Activated B cell treated with CpG ODN at 0.5 μM for 24 hours (primary cell): ENCODE measurements at regions not wholly inside any gene's neighbourhood (a gene's known extent, or its start where the extent isn't known, plus 50 kb on each side); places are given as distances from the start of the nearest gene placed in this dataset.

ENCODE experiments used
- ATAC-seq: fragments of 200-7000 bp; cut with Tn5 transposase; one replicate; pipeline ENCODE4 v1.10.0; 2021; ENCODE audit warnings: low read depth, mild to moderate bottlenecking, moderate library complexity
- CTCF ChIA-PET: fragments of 350-600 bp; sonication (Branson Sonifier 250); formaldehyde crosslinking; loops from one replicate; lab custom pipeline; 2021; ENCODE audit warnings: antibody characterized with exemption; lab: Charles Lee
- POLR2A ChIA-PET: fragments of 350-600 bp; sonication (Branson Sonifier 250); formaldehyde crosslinking; loops from one replicate; lab custom pipeline; 2021; ENCODE audit warnings: antibody characterized with exemption; lab: Charles Lee
- DNase-seq: peaks from one replicate; pipeline ENCODE4 v3.0.0; 2022
- H3K27ac Mint-ChIP-seq: one replicate; pipeline ENCODE4 v1.8.0; 2020; ENCODE audit warnings: mixed read lengths
- H3K27me3 Mint-ChIP-seq: one replicate; pipeline ENCODE4 v1.8.0; 2021; ENCODE audit warnings: mixed read lengths
- H3K36me3 Mint-ChIP-seq: one replicate; pipeline ENCODE4 v1.8.0; 2021; ENCODE audit warnings: low read depth, mixed read lengths
- H3K4me1 Mint-ChIP-seq: one replicate; pipeline ENCODE4 v1.8.0; 2021; ENCODE audit warnings: mixed read lengths
- H3K4me3 Mint-ChIP-seq: one replicate; pipeline ENCODE4 v1.8.0; 2020; ENCODE audit warnings: mild to moderate bottlenecking, mixed read lengths
- H3K9me3 Mint-ChIP-seq: one replicate; pipeline ENCODE4 v1.8.0; 2020; ENCODE audit warnings: mixed read lengths
- CTCF ChIP-seq: fragments of 200-600 bp; IDR thresholded peaks from one replicate; pipeline ENCODE4 v1.8.0; 2022; ENCODE audit warnings: antibody characterized with exemption, mild to moderate bottlenecking
- intact Hi-C: fragments of 100-400 bp; cut with micrococcal nuclease; formaldehyde crosslinking; loops from one replicate; pipeline ENCODE4 v1.15.1; 2024

DNA sequence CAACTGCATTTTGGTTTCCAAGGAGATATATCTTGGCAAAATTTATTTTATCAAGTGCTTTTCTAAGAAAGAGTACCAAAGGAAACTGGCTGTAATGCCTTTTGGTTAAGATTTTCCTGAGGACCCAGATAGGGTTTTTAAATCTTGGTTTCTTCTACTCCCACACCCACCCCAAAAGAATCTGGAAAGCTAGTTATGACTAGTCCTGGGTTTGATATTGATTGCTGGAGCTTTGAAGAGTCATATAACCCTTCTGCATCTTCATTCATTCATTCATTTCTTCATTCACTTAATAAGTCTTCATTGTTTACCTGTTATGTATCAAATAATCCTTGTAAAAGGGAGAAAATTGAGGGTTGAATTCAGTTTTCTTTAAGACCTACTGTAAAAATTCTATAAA is 425.2 kb downstream of the PCNX1 start:
- Mint-ChIP-seq H3K27me3 (no peaks in the 10 kb centered on the region), H3K4me3 (no peak overlapping the region), H3K9me3 (no peaks in the 10 kb centered on the region), H3K27ac (no peak overlapping the region), H3K4me1 (peaks cover 87% of the 10 kb centered on the region), H3K36me3 (peaks cover 48% of the 10 kb centered on the region)
- no peak for TF ChIP-seq CTCF
- no peak for DNase-seq
- no peak for ATAC-seq
- CTCF ChIA-PET, result interaction anchor here (1.9 kb wide), 1 partner anchor 13 kb away, joined by 4 read pairs; no protein-coding TSS in a partner anchor
- POLR2A ChIA-PET, result no interaction called here
- intact Hi-C loops, result no loop called here

DNA sequence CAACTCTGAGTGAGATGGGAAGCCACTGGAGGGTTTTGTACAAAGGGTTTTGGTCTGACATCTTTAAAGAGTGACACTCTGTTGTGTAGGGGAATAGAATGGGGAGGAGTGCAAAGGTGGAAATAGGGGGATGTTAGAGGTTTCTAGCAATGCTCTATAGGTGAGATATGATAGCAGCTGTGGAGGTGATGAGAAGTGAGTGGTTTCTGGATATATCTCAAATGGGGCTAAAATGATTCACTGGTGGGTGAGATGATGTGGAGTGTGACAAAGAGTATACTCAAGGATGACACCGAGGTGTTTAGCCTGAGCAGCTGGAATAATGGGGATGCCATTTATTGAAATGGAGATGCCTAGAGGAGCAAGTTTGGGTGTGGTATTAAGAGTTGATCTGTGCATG is 426.4 kb downstream of the PCNX1 start:
- Mint-ChIP-seq H3K27ac (peak overlapping the region; percentile 9), H3K36me3 (peaks cover 52% of the 10 kb centered on the region), H3K27me3 (no peaks in the 10 kb centered on the region), H3K9me3 (no peaks in the 10 kb centered on the region), H3K4me3 (no peak overlapping the region), H3K4me1 (peaks cover 78% of the 10 kb centered on the region)
- TF ChIP-seq CTCF, result no peak
- intact Hi-C loops, result loop anchor here (2.0 kb wide), 1 partner anchor 15 kb away; no protein-coding TSS in a partner anchor
- CTCF ChIA-PET, result interaction anchor here (1.3 to 1.9 kb wide), 2 partner anchors 12 to 70 kb away, joined by 4 read pairs; no protein-coding TSS in a partner anchor
- DNase-seq, result no peak
- no peak for ATAC-seq
- POLR2A ChIA-PET, result interaction anchor here (0.6 to 0.8 kb wide), 2 partner anchors 25 to 162 kb away, joined by 3 read pairs; no protein-coding TSS in a partner anchor

GRCh38 chr14:71336489-71337192 is 429.4 kb downstream of the PCNX1 start:
- ChIA-PET CTCF (no interaction called here), POLR2A (interaction anchor here (0.6 kb wide), 1 partner anchor 17 kb away, joined by 3 read pairs; no protein-coding TSS in a partner anchor)
- intact Hi-C loops, result loop anchor here (1.0 kb wide), 1 partner anchor 8 kb away; no protein-coding TSS in a partner anchor

GRCh38 chr14:71338153-71338552 is 430.9 kb downstream of the PCNX1 start:
- POLR2A ChIA-PET, result no interaction called here
- ATAC-seq, result no peak
- no peak overlapping the region for H3K4me3 Mint-ChIP-seq
- no peaks in the 10 kb centered on the region for H3K27me3 Mint-ChIP-seq
- DNase-seq, result no peak
- intact Hi-C loops, result no loop called here
- peaks cover 75% of the 10 kb centered on the region for H3K4me1 Mint-ChIP-seq
- peaks cover 61% of the 10 kb centered on the region for H3K36me3 Mint-ChIP-seq
- H3K27ac Mint-ChIP-seq, result no peak overlapping the region
- CTCF ChIA-PET, result no interaction called here
- no peaks in the 10 kb centered on the region for H3K9me3 Mint-ChIP-seq
- no peak for TF ChIP-seq CTCF

More at GRCh38 chr14:71336489-71337192, 429.4 kb downstream of the PCNX1 start:
- no peaks in the 10 kb centered on the region for H3K27me3 Mint-ChIP-seq
- H3K27ac Mint-ChIP-seq, result no peak overlapping the region
- H3K36me3 Mint-ChIP-seq, result peaks cover 57% of the 10 kb centered on the region
- H3K4me3 Mint-ChIP-seq, result no peak overlapping the region
- no peaks in the 10 kb centered on the region for H3K9me3 Mint-ChIP-seq
- ATAC-seq (no peak), DNase-seq (no peak)
- no peak for TF ChIP-seq CTCF
- H3K4me1 Mint-ChIP-seq, result peaks cover 77% of the 10 kb centered on the region

DNA sequence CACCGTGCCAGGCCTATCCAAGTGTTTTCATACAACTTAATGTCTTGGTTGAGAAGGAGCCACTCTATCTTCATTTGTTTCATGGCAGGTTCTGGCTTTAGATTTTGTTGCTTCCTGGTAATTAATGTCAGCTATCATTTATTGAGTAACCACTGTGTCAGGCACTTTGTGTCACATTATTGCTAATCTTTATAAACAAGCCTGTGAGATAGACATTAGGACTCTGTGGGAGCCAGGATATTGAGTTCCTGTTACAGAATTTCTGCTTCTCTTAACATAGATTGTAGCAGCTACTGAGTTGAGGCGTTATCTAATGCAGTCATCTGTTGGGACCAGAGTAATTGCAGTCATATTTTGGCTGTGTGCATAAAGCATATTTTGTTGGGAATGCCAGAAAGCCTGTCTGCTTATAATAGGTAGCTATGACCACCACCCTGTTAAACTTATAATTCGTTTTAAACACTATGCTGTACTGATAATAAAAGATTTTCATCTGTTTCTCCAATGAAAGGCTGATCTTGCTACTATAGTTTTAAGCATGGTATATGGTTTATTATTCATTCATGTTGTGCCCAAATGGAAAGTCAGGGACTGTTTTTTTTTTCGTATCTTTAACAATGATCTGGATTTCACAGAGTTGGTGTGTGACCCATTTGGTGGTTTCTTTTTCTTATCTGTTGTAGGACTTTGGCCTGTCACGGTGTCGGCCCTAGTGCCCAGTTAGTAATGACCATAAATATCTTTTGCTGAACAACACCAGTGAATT is 432.6 kb downstream of the PCNX1 start:
- Mint-ChIP-seq H3K36me3 (peaks cover 65% of the 10 kb centered on the region), H3K27me3 (no peaks in the 10 kb centered on the region), H3K9me3 (no peaks in the 10 kb centered on the region), H3K27ac (no peak overlapping the region), H3K4me1 (peaks cover 77% of the 10 kb centered on the region), H3K4me3 (no peak overlapping the region)
- ChIA-PET POLR2A (interaction anchor here (1.2 kb wide), 1 partner anchor 13 kb away, joined by 4 read pairs; no protein-coding TSS in a partner anchor), CTCF (no interaction called here)
- DNase-seq (no peak), ATAC-seq (no peak)
- intact Hi-C loops, result no loop called here
- TF ChIP-seq CTCF, result no peak
